ENCODE measurements at regions not wholly inside any gene's neighbourhood (a gene's known extent, or its start where the extent isn't known, plus 50 kb on each side); places are given as distances from the start of the nearest gene placed in this dataset.

DNA sequence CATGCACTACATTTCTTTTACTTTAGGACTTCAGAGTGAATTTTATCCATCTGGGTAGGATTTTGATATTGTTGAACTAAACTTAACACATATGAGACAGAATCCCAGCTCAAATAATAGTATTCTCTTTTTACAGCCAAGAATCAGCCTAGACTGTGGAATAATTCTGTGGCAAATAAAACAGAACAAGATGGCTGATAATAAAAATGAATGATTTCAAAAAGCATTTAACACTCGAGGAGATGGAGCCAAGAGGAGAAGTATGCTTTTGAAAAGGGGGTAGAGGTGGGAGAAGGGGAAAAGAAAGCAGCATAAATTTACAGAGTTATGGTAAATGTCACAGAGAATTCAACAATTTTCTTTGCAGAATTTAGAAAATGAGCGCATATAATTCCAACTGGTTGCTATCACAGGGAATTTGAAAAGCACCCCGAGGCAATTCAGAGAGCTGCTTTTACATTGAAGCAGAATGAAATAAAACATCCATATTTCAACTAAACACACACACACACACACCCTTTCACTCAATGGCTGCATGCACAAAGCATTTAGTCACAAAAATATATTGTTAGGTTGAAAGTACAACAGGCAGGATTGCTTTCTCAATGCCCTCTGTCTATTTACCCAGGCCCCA is 60.2 kb upstream of the DMAC1 start:
- Histone ChIP-seq H3K4me3 (no peak overlapping the region), H3K27me3 (no peaks in the 10 kb centered on the region), H3K9me3 (replicated peaks in 1 of 3) (no peaks in the 10 kb centered on the region), H3K36me3 (replicated peaks in 1 of 2) (no peaks in the 10 kb centered on the region), H3K4me1 (replicated peaks in 1 of 2) (no peaks in the 10 kb centered on the region), H3K27ac (no peak overlapping the region)
- DNase-seq = no peak
- no peak for TF ChIP-seq POLR2A (IDR thresholded peaks at IDR 0.05)
- TF ChIP-seq, protein P1, sequence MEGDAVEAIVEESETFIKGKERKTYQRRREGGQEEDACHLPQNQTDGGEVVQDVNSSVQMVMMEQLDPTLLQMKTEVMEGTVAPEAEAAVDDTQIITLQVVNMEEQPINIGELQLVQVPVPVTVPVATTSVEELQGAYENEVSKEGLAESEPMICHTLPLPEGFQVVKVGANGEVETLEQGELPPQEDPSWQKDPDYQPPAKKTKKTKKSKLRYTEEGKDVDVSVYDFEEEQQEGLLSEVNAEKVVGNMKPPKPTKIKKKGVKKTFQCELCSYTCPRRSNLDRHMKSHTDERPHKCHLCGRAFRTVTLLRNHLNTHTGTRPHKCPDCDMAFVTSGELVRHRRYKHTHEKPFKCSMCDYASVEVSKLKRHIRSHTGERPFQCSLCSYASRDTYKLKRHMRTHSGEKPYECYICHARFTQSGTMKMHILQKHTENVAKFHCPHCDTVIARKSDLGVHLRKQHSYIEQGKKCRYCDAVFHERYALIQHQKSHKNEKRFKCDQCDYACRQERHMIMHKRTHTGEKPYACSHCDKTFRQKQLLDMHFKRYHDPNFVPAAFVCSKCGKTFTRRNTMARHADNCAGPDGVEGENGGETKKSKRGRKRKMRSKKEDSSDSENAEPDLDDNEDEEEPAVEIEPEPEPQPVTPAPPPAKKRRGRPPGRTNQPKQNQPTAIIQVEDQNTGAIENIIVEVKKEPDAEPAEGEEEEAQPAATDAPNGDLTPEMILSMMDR (IDR thresholded peaks at IDR 0.05) = no peak
- intact Hi-C loops (cut with DNase I) = no loop called here
- WGBS, 4 donors = 52 to 59% (median 55%) methylated on average over 3 of the region's 3 CpGs

DNA sequence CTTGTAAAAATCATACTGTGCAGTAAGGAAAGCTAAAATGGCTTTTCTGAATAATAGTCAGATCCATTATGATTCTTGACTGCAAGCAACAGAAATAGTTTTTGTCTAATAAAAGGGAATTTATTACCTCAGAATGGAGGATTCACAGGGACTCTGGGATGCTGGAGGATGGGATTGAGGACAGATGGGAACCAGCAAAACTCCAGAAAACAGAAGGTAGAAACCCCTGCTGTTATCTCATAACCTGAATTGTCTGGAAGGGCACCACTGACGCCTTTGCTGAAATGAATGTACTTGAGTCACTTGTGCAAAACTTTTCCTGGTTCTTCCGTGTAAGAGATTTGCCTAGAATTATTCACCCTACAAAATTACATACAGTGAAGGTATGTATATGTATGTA is 58.6 kb upstream of the DMAC1 start:
- intact Hi-C loops (cut with DNase I) = no loop called here
- no peaks in the 10 kb centered on the region for H3K9me3 ChIP-seq (replicated peaks in 1 of 3)
- no peak for DNase-seq
- TF ChIP-seq, protein P1 (IDR thresholded peaks at IDR 0.05) = no peak
- no peak for TF ChIP-seq POLR2A (IDR thresholded peaks at IDR 0.05)
- no peaks in the 10 kb centered on the region for H3K27me3 ChIP-seq
- no peaks in the 10 kb centered on the region for H3K4me1 ChIP-seq (replicated peaks in 1 of 2)
- WGBS, 4 donors = 58 to 83% (median 73%) methylated on average over 2 of the region's 2 CpGs
- no peak overlapping the region for H3K27ac ChIP-seq
- H3K4me3 ChIP-seq = no peak overlapping the region
- no peaks in the 10 kb centered on the region for H3K36me3 ChIP-seq (replicated peaks in 1 of 2)

- Histone ChIP-seq H3K36me3 (replicated peaks in 1 of 2) (no peaks in the 10 kb centered on the region), H3K27ac (no peak overlapping the region), H3K4me1 (replicated peaks in 1 of 2) (no peaks in the 10 kb centered on the region), H3K27me3 (no peaks in the 10 kb centered on the region), H3K4me3 (no peak overlapping the region), H3K9me3 (replicated peaks in 1 of 3) (no peaks in the 10 kb centered on the region)
- 70 to 80% (median 74%) methylated on average over 4 of the region's 4 CpGs for WGBS, 4 donors
- DNase-seq = no peak
- TF ChIP-seq POLR2A (IDR thresholded peaks at IDR 0.05) = no peak
- intact Hi-C loops (cut with DNase I) = no loop called here
These were observed 55.2 kb upstream of the DMAC1 start for GRCh38 chr9:7854763-7855162.

Measured in adrenal gland (tissue), 9 donors.